Spleen (tissue), 7 donors: ENCODE measurements at regions not wholly inside any gene's neighbourhood (a gene's known extent, or its start where the extent isn't known, plus 50 kb on each side); places are given as distances from the start of the nearest gene placed in this dataset.

ENCODE experiments used
- POLR2A ChIP-seq, 3 donors: fragments of 450-650 bp; IDR thresholded peaks; one replicate each; pipeline ENCODE4 v1.5.1; 2017; ENCODE audit warnings: antibody characterized with exemption in 3 of 3, mild to moderate bottlenecking in 1 of 3
- POLR2AphosphoS5 ChIP-seq, 3 donors: sonication (generic); formaldehyde crosslinking; IDR thresholded peaks; one replicate each; pipeline ENCODE4 v1.5.1; 2017; ENCODE audit warnings: antibody characterized with exemption in 3 of 3
- TF ChIP-seq, protein P1 (sequence below), 11 experiments: fragments of 200-600 bp in 7 of 11; fragments of 450-650 bp in 4 of 11; sonication (generic) in 4 of 11; IDR thresholded peaks in 8 of 11; conservative IDR thresholded peaks in 3 of 11; 1 replicate in 7 of 11; 2 replicates in 4 of 11; pipeline versions ENCODE4 v1.4.0 to v1.8.0; 2016 to 2021; ENCODE audit warnings: antibody characterized with exemption in 11 of 11, inconsistent platforms in 4 of 11, mild to moderate bottlenecking in 1 of 11
- donor health status: DM: no; HTN: no; CAD: no; lungs with moderate emphysema.
- donor health status: DM: no; HTN: no; CAD: no.
- donor health status: DM: no; HTN: no; CAD: no.

DNA sequence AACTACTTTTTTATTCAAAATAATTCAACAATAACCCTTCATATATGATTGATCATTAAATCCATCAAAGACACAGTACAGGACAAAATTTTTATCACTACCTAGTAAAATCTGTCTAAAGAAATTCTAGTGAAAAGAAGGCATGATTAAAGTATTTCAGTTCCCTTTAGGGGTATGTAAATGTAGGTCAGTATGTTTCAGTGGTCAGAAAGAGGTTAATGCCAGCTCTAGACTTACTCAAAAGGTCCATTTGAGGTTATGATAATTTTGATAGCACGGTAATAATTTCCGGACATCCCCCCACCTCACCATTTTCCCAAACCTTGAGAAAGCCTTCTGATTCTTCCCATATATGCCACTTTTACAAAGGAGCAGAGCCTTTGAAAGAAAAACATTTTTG lies 193.5 kb upstream of the ID4 start:
- TF ChIP-seq, protein P1, sequence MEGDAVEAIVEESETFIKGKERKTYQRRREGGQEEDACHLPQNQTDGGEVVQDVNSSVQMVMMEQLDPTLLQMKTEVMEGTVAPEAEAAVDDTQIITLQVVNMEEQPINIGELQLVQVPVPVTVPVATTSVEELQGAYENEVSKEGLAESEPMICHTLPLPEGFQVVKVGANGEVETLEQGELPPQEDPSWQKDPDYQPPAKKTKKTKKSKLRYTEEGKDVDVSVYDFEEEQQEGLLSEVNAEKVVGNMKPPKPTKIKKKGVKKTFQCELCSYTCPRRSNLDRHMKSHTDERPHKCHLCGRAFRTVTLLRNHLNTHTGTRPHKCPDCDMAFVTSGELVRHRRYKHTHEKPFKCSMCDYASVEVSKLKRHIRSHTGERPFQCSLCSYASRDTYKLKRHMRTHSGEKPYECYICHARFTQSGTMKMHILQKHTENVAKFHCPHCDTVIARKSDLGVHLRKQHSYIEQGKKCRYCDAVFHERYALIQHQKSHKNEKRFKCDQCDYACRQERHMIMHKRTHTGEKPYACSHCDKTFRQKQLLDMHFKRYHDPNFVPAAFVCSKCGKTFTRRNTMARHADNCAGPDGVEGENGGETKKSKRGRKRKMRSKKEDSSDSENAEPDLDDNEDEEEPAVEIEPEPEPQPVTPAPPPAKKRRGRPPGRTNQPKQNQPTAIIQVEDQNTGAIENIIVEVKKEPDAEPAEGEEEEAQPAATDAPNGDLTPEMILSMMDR (IDR thresholded peaks at IDR 0.05 in 8 of 11, conservative IDR thresholded peaks at IDR 0.05 in 3 of 11) = no peak
- TF ChIP-seq POLR2AphosphoS5 (IDR thresholded peaks at IDR 0.05) (no peak), POLR2A (IDR thresholded peaks at IDR 0.05) (no peak)
